LNCAP (cell line): ENCODE measurements at regions not wholly inside any gene's neighbourhood (a gene's known extent, or its start where the extent isn't known, plus 50 kb on each side); places are given as distances from the start of the nearest gene placed in this dataset.

Source experiments
- CTCF ChIP-seq: fragments of 450-650 bp; IDR thresholded peaks from 2 replicates; pipeline ENCODE4 v1.5.1; 2017; ENCODE audit warnings: mild to moderate bottlenecking

- TF ChIP-seq CTCF, result no peak
Observed at GRCh38 chr6:165718491-165718891, 55.5 kb upstream of the PDE10A start.

- TF ChIP-seq CTCF, result no peak
Observed at GRCh38 chr6:165717732-165718465, 54.9 kb upstream of the PDE10A start.

- TF ChIP-seq CTCF, result no peak
Observed at GRCh38 chr6:165716886-165717285, 53.8 kb upstream of the PDE10A start.

DNA sequence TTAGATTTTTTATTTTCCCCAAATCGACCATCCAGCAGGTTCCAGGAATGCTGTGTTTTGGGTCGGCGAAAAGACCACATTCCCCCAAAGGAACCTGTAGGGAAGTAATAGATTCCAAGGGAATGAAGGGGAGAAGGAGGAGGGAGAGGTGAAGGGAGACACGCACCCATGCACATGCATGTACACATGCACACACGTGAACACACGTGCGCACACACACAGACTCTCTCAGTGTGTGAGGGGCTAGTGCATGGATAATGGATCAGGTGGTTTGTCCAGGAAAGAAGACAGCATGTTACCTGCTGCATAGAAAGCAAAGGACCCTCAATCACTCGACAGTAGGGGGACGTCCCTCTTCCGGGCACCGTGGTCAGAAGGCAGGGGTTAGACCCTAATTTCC, 52.4 kb upstream of the PDE10A start:
- no peak for TF ChIP-seq CTCF

DNA sequence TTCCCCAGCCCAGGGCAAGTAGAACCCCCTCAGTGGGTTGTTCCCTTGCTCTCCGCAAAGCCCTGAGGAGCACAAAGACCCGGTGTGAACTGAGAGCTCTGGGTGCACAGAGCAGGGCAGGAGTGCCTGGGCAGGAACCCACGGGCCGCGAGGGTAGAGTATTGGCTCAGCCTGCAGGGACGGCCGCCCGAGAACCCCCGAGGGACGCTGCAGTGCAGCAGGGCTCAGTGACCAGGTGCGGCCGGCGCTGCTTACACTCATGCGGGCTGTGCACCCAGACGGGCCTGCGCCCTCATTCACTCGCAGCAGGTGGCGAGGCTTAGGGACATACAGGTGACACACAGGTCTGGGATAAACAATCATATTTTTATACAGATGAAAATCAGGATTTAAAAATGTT, 51.9 kb upstream of the PDE10A start:
- TF ChIP-seq CTCF, result no peak

DNA sequence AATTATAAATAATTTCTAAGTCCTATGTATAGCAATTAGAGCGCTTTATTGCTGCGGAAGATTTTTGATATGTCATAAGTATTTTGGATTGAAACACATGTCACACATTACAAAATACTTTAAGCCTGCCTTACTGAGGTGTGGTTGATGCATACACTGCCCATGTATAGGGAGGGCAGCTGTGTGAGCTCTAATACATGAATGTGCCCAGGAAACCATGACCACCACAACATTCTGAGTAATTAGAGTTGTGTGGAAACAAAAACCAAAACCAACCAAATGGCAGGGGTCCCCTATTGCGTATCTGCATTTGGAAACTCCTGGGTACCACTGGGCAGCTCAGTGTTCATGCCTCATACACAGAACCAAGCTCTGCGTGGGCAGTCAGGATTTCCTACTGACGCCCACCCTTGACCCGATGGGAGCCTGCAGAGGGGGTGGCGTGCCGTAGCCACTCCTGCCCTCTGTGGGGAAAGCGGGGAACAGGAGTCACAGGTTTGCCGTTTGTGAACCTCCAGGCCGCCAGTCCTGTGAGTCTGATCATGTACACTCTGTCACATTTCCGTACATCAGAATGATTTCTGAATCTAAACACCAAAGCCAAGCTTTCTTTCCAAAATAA, 50.9 kb upstream of the PDE10A start:
- no peak for TF ChIP-seq CTCF
